ENCODE measurements at regions not wholly inside any gene's neighbourhood (a gene's known extent, or its start where the extent isn't known, plus 50 kb on each side); places are given as distances from the start of the nearest gene placed in this dataset.
"Not testable (repeated sequence)": the region's sequence is repeated elsewhere in the genome, so short reads cannot be mapped to it uniquely, and the experiment has no call there.

- no peak for DNase-seq (ENCODE audit: low read depth)
- in situ Hi-C loops (cut with HindIII; ENCODE audit: low pct_unique_long_range_greater_than_20kb, low sequenced_read_pairs), result no loop called here
Measured at GRCh38 chr10:28200775-28201174, 102.1 kb downstream of the MPP7 start.

GRCh38 chr10:28199941-28200340 is 102.9 kb downstream of the MPP7 start:
- in situ Hi-C loops (cut with HindIII; ENCODE audit: low pct_unique_long_range_greater_than_20kb, low sequenced_read_pairs), result no loop called here
- no peak for DNase-seq (ENCODE audit: low read depth)

DNA sequence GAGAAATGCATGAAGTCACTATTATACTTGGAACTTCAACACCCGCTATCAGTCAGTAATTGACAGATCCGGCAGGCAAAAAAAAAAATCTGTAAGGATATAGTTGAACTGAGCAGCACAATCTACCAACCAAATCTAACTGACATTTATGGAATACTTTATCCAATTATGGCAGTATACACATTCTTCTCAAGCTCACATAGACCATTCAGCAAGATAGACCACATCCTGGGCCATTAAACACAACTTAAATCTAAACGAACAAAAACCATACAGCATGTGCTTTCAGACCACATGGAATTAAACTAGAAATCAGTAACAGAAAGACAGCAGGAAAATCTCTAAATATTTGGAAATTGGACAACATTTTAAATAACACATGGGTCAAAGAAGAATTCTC is 112.7 kb downstream of the MPP7 start:
- in situ Hi-C loops (cut with HindIII; ENCODE audit: low pct_unique_long_range_greater_than_20kb, low sequenced_read_pairs), result no loop called here

DNA sequence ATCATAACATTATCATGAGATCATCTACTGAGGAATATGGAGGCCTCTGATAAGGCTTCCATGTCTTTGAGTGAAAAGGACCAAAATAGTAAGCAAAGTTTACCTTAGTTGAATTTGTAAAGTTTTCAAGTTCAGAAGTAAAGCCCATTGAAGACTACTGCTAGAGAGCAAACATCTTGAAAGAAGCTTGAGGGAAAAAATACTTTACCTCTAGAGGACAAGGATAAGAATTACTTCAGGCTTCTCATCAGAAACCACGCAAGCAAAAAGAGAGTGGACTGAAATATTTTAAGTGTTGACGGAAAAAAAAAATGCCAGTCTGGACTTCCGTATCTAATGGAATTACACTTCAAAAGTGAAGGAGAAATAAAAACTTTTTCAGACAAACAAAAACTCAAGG is 114.3 kb downstream of the MPP7 start:
- no peak for DNase-seq (ENCODE audit: low read depth)
- in situ Hi-C loops (cut with HindIII; ENCODE audit: low pct_unique_long_range_greater_than_20kb, low sequenced_read_pairs), result no loop called here

More for the DNA sequence above, 112.7 kb downstream of the MPP7 start:
- DNase-seq (ENCODE audit: low read depth), result no peak

DNA sequence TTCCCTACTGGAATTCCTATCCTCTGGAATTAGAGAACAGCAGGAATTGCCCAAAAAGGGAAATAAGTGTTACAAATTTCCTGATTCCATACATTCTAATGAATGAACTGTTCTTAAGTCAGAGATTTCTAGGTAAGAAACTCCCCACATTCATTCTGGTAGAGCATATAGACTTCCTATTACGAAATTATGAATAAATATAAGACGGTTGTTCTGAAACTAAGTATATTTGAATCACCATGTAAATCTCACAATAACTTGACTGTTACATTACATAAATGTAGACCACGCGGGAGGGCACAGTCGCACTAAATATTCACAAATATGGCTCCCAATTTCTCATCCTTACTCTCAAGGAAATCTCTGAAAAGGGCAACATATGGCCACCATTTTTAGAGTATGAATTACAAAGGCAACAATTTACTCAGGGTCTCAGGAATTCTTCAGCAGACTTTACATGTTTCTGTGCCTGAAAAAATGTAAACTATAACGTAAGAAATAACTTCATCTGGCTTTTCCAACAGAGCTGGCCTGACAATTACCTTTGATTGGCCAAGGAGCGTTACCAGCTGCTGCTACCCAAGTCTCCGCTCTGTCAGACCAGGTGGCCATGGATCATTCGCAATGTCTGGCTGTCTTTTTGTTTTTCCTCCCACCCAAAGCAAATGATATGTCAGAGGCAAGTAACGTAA is 115.8 kb downstream of the MPP7 start:
- in situ Hi-C loops (cut with HindIII; ENCODE audit: low pct_unique_long_range_greater_than_20kb, low sequenced_read_pairs), result no loop called here
- no peak for DNase-seq (ENCODE audit: low read depth)

GRCh38 chr10:28186461-28186860 is 116.4 kb downstream of the MPP7 start:
- DNase-seq (ENCODE audit: low read depth), result no peak
- in situ Hi-C loops (cut with HindIII; ENCODE audit: low pct_unique_long_range_greater_than_20kb, low sequenced_read_pairs), result no loop called here

DNA sequence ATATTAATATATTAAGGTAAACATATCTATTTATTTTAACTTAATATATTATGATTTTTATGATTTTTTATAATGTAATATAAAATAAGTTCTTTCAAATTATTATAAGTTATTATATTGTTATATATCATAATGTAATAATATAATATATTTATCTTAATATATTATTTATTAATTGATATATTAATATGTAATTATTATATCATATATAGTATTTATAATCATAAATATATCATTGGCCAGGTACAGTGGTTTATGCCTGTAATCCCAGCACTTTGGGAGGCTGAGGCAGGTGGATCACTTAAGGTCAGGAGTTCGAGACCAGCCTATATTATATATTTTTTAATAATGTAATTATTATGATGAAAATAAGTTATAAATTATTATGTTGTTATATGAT is 118.1 kb downstream of the MPP7 start:
- DNase-seq (ENCODE audit: low read depth), result no peak
- in situ Hi-C loops (cut with HindIII; ENCODE audit: low pct_unique_long_range_greater_than_20kb, low sequenced_read_pairs), result no loop called here

- in situ Hi-C loops (cut with HindIII; ENCODE audit: low pct_unique_long_range_greater_than_20kb, low sequenced_read_pairs), result no loop called here
- no peak for DNase-seq (ENCODE audit: low read depth)
Measured at GRCh38 chr10:28181478-28182096, 121.3 kb downstream of the MPP7 start.

- DNase-seq (ENCODE audit: low read depth), result no peak
- in situ Hi-C loops (cut with HindIII; ENCODE audit: low pct_unique_long_range_greater_than_20kb, low sequenced_read_pairs), result no loop called here
Measured at GRCh38 chr10:28180654-28181053, 122.2 kb downstream of the MPP7 start.

- in situ Hi-C loops (cut with HindIII; ENCODE audit: low pct_unique_long_range_greater_than_20kb, low sequenced_read_pairs), result no loop called here
- DNase-seq (ENCODE audit: low read depth), result no peak
Measured at GRCh38 chr10:28179743-28180099, 123.1 kb downstream of the MPP7 start.

DNA sequence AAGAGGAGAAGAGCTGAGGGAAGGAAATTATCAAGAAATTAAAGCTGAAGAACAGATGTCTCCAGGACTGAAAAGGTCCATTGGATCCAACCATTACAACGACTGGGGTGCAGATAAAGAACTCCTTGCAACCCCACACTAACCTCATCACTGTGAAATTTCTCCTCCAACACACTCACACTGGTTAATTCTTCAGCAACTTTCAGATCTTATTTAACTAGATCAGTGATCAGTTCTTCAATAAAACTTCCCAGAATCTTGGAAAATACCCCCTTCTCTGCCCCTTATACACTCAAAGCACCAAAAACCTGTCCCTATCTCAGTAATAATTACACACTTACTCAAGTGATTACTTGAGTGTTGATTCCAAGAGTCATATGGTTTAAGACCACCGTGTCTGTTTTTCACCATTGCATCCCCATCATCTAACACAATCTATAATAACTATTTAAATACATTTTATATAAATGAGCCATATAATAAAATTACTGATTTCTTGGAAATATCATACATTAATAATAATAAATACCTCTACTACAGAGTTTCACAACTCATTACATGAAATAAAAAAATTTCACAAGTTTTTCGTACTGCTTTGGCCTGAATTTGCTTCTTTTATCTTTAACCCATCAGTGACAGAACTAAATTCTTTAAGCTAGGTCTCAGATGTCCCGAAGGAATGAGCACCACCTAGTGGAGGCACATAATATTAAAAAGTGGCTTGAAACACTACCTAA is 123.7 kb downstream of the MPP7 start:
- in situ Hi-C loops (cut with HindIII; ENCODE audit: low pct_unique_long_range_greater_than_20kb, low sequenced_read_pairs), result no loop called here
- DNase-seq (ENCODE audit: low read depth), result peak; percentile 11

GRCh38 chr10:28177944-28178637 is 124.8 kb downstream of the MPP7 start:
- in situ Hi-C loops (cut with HindIII; ENCODE audit: low pct_unique_long_range_greater_than_20kb, low sequenced_read_pairs), result no loop called here
- no peak for DNase-seq (ENCODE audit: low read depth)

DNA sequence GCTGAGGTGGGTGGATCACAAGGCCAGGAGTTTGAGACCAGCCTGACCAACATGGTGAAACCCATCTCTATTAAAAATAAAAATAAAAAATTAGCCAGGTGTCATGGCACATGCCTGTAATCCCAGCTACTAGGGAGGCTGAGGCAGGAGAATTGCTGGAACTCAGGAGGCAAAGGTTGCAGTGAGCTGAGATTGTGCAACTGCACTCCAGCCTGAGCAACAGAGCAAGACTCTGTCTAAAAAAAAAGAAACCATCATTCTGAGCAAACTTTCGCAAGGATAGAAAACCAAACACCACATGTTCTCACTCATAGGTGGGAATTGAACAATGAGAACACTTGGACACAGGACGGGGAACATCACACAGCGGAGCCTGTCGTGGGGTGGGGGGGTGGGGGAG is 126.4 kb downstream of the MPP7 start:
- DNase-seq (ENCODE audit: low read depth); in situ Hi-C loops (cut with HindIII; ENCODE audit: low pct_unique_long_range_greater_than_20kb, low sequenced_read_pairs): not testable (repeated sequence)

GRCh38 chr10:28172223-28172610 is 130.6 kb downstream of the MPP7 start:
- in situ Hi-C loops (cut with HindIII; ENCODE audit: low pct_unique_long_range_greater_than_20kb, low sequenced_read_pairs), result no loop called here

DNA sequence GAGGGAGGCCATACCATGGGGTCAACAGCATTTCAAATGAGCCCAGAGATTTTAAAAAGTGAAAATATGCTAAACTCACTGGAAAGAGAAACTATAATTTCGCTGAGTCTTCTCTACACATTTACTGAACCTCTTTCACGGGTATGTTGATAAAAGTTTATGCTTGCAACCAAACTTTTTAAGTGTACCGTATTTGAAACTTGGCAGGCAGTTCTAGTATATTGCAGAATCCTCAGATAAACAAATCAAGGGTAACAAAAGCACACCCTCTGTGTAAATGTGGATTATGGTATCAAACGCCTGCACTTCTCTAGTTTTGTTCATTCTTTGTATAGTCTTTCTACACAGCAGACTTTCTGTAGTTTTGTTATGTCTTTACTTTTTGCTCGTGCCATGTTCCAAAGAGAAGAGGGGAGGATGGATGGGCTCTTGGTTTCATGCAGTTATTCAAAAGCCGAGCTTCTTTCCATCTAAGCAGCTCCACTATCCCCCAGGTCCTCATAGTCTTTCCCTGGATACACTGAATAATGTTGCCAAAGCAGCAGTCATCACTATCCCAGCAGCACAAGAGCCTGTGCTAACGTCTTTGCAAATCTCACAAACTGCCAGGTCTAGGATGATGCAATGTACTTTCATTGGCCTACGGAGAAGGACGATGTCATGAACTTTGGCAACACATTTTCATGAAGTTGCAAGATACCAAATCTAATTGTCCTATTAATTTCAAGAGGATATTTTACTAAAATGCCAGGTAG is 131.2 kb downstream of the MPP7 start:
- in situ Hi-C loops (cut with HindIII; ENCODE audit: low pct_unique_long_range_greater_than_20kb, low sequenced_read_pairs), result no loop called here
- DNase-seq (ENCODE audit: low read depth), result no peak

More at GRCh38 chr10:28172223-28172610, 130.6 kb downstream of the MPP7 start:
- no peak for DNase-seq (ENCODE audit: low read depth)

- no peak for DNase-seq (ENCODE audit: low read depth)
- in situ Hi-C loops (cut with HindIII; ENCODE audit: low pct_unique_long_range_greater_than_20kb, low sequenced_read_pairs), result no loop called here
Measured at GRCh38 chr10:28169525-28169924, 133.3 kb downstream of the MPP7 start.

- in situ Hi-C loops (cut with HindIII; ENCODE audit: low pct_unique_long_range_greater_than_20kb, low sequenced_read_pairs), result no loop called here
- no peak for DNase-seq (ENCODE audit: low read depth)
Measured at GRCh38 chr10:28160866-28161405, 141.9 kb downstream of the MPP7 start.

DNA sequence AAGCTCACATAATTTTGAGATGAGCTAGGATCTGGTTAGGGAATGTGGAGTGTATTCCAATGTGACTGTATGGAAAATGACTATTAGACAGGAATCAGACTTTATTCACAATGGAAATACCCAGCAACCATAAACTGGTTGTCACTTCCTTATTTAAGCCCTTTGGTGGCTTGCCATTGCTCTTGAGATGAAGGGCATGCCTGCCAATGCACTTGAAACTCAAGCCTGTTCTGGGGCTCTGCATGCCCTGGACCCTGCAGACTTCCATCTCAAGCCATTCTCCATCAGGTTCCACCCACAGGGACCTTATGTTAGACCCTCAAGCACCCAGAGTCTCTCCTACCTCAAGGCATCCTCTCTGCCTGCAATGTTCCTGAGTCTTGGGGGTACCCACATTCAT is 145.5 kb downstream of the MPP7 start:
- in situ Hi-C loops (cut with HindIII; ENCODE audit: low pct_unique_long_range_greater_than_20kb, low sequenced_read_pairs), result no loop called here
- DNase-seq (ENCODE audit: low read depth), result no peak
